Hematopoietic multipotent progenitor cell treated with erythropoietin and hydrocortisone succinate and interleukin-3 and kit ligand, for 8 days (in vitro differentiated cells): ENCODE measurements at regions not wholly inside any gene's neighbourhood (a gene's known extent, or its start where the extent isn't known, plus 50 kb on each side); places are given as distances from the start of the nearest gene placed in this dataset.

Experiments used
- DNase-seq: peaks from one replicate; pipeline ENCODE4 v3.0.0-alpha.2; 2015

- no peak for DNase-seq
These were observed 78.8 kb upstream of the PDE3A start for GRCh38 chr12:20289520-20289919.

- DNase-seq = no peak
These were observed 67.9 kb upstream of the PDE3A start for GRCh38 chr12:20300457-20300856.

- no peak for DNase-seq
These were observed 62.9 kb upstream of the PDE3A start for GRCh38 chr12:20305470-20305869.

- DNase-seq = no peak
These were observed 58.7 kb upstream of the PDE3A start for GRCh38 chr12:20309504-20310148.

- no peak for DNase-seq
These were observed 54.0 kb upstream of the PDE3A start for GRCh38 chr12:20314328-20314727.

- DNase-seq = no peak
These were observed 50.8 kb upstream of the PDE3A start for GRCh38 chr12:20317554-20317953.
